ENCODE measurements at regions not wholly inside any gene's neighbourhood (a gene's known extent, or its start where the extent isn't known, plus 50 kb on each side); places are given as distances from the start of the nearest gene placed in this dataset.

GRCh38 chr13:74625541-74625940, 491.3 kb upstream of the KLF12 start:
- 63% methylated on average over 1 of the region's 1 CpG for WGBS (ENCODE audit: low lambda C conversion rate, missing lambda C conversion rate)
- no peak overlapping the region for H3K27ac ChIP-seq

GRCh38 chr13:74623761-74624160, 489.6 kb upstream of the KLF12 start:
- no peak overlapping the region for H3K27ac ChIP-seq
- TF ChIP-seq CTCF (IDR thresholded peaks at IDR 0.05; ENCODE audit: poor library complexity) (no peak), EZH2 (IDR thresholded peaks at IDR 0.05; ENCODE audit: borderline replicate concordance) (no peak), EZH2phosphoT487 (IDR thresholded peaks at IDR 0.05; ENCODE audit: low read depth, severe bottlenecking, unreplicated experiment) (no peak)
- H3K4me3 ChIP-seq = no peak overlapping the region
- H3K36me3 ChIP-seq (replicated peaks; ENCODE audit: insufficient read depth, low read depth) = no peaks in the 10 kb centered on the region
- no peak overlapping the region for H3K4me2 ChIP-seq
- no peaks in the 10 kb centered on the region for H3K79me2 ChIP-seq
- no peak for DNase-seq (ENCODE audit: low spot score)
- WGBS (ENCODE audit: low lambda C conversion rate, missing lambda C conversion rate) = 74% methylated on average over 1 of the region's 1 CpG
- H4K20me1 ChIP-seq (ENCODE audit: insufficient read depth, poor library complexity, severe bottlenecking) = no peaks in the 10 kb centered on the region
- no peaks in the 10 kb centered on the region for H3K27me3 ChIP-seq
- H3K9me3 ChIP-seq (ENCODE audit: low read depth) = no peaks in the 10 kb centered on the region
- H2AFZ ChIP-seq = no peak overlapping the region
- no peaks in the 10 kb centered on the region for H3K9me2 ChIP-seq (replicated peaks; ENCODE audit: insufficient read depth)
- H3K4me1 ChIP-seq (ENCODE audit: insufficient read depth) = no peaks in the 10 kb centered on the region

More at GRCh38 chr13:74625541-74625940, 491.3 kb upstream of the KLF12 start:
- no peak overlapping the region for H2AFZ ChIP-seq
- H3K27me3 ChIP-seq = no peaks in the 10 kb centered on the region
- H3K79me2 ChIP-seq = no peaks in the 10 kb centered on the region
- no peak overlapping the region for H3K4me3 ChIP-seq
- H3K4me2 ChIP-seq = no peak overlapping the region
- no peaks in the 10 kb centered on the region for H4K20me1 ChIP-seq (ENCODE audit: insufficient read depth, poor library complexity, severe bottlenecking)
- H3K36me3 ChIP-seq (replicated peaks; ENCODE audit: insufficient read depth, low read depth) = no peaks in the 10 kb centered on the region
- no peaks in the 10 kb centered on the region for H3K9me2 ChIP-seq (replicated peaks; ENCODE audit: insufficient read depth)
- H3K9me3 ChIP-seq (ENCODE audit: low read depth) = no peaks in the 10 kb centered on the region
- TF ChIP-seq EZH2 (IDR thresholded peaks at IDR 0.05; ENCODE audit: borderline replicate concordance) (no peak), EZH2phosphoT487 (IDR thresholded peaks at IDR 0.05; ENCODE audit: low read depth, severe bottlenecking, unreplicated experiment) (no peak), CTCF (IDR thresholded peaks at IDR 0.05; ENCODE audit: poor library complexity) (no peak)
- no peaks in the 10 kb centered on the region for H3K4me1 ChIP-seq (ENCODE audit: insufficient read depth)
- no peak for DNase-seq (ENCODE audit: low spot score)

DNA sequence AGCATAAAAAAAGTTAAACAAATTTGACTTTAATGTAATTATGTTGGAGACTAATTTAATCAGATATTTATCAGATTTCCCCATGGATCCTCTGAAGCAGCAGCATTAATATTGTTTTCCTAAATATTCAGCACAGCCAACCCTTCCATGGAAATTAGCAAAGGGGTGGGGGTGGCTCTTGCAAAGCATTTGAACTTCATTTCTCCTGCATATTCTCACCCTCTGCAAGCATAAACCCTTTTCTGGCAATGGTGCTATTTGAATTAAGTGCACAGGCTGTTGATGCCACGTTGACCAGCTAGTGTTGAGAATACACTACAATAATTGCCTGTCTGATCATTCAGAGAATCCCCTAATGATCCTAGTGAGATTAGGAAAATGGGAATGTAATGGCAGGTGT, 488.1 kb upstream of the KLF12 start:
- no peak overlapping the region for H3K4me2 ChIP-seq
- H3K4me3 ChIP-seq = no peak overlapping the region
- H3K4me1 ChIP-seq (ENCODE audit: insufficient read depth) = no peaks in the 10 kb centered on the region
- H3K9me2 ChIP-seq (replicated peaks; ENCODE audit: insufficient read depth) = no peaks in the 10 kb centered on the region
- H3K79me2 ChIP-seq = no peaks in the 10 kb centered on the region
- H3K9me3 ChIP-seq (ENCODE audit: low read depth) = no peaks in the 10 kb centered on the region
- no peak overlapping the region for H2AFZ ChIP-seq
- no peaks in the 10 kb centered on the region for H3K27me3 ChIP-seq
- no peak overlapping the region for H3K27ac ChIP-seq
- TF ChIP-seq EZH2phosphoT487 (IDR thresholded peaks at IDR 0.05; ENCODE audit: low read depth, severe bottlenecking, unreplicated experiment) = no peak
- no peak for TF ChIP-seq CTCF (IDR thresholded peaks at IDR 0.05; ENCODE audit: poor library complexity)
- no peak for TF ChIP-seq EZH2 (IDR thresholded peaks at IDR 0.05; ENCODE audit: borderline replicate concordance)
- no peaks in the 10 kb centered on the region for H3K36me3 ChIP-seq (replicated peaks; ENCODE audit: insufficient read depth, low read depth)
- no peaks in the 10 kb centered on the region for H4K20me1 ChIP-seq (ENCODE audit: insufficient read depth, poor library complexity, severe bottlenecking)
- 83% methylated on average over 1 of the region's 1 CpG for WGBS (ENCODE audit: low lambda C conversion rate, missing lambda C conversion rate)
- no peak for DNase-seq (ENCODE audit: low spot score)

GRCh38 chr13:74620711-74621110, 486.5 kb upstream of the KLF12 start:
- H3K27me3 ChIP-seq = no peaks in the 10 kb centered on the region

More at GRCh38 chr13:74620711-74621110, 486.5 kb upstream of the KLF12 start:
- H3K4me1 ChIP-seq (ENCODE audit: insufficient read depth) = no peaks in the 10 kb centered on the region
- no peak overlapping the region for H2AFZ ChIP-seq
- H3K9me2 ChIP-seq (replicated peaks; ENCODE audit: insufficient read depth) = no peaks in the 10 kb centered on the region
- no peak overlapping the region for H3K4me3 ChIP-seq
- 50% methylated on average over 2 of the region's 2 CpGs for WGBS (ENCODE audit: low lambda C conversion rate, missing lambda C conversion rate)
- no peak overlapping the region for H3K27ac ChIP-seq
- H3K36me3 ChIP-seq (replicated peaks; ENCODE audit: insufficient read depth, low read depth) = no peaks in the 10 kb centered on the region
- H4K20me1 ChIP-seq (ENCODE audit: insufficient read depth, poor library complexity, severe bottlenecking) = no peaks in the 10 kb centered on the region
- no peaks in the 10 kb centered on the region for H3K9me3 ChIP-seq (ENCODE audit: low read depth)
- no peak overlapping the region for H3K4me2 ChIP-seq
- no peaks in the 10 kb centered on the region for H3K79me2 ChIP-seq
- DNase-seq (ENCODE audit: low spot score) = no peak
- TF ChIP-seq CTCF (IDR thresholded peaks at IDR 0.05; ENCODE audit: poor library complexity) = no peak
- TF ChIP-seq EZH2 (IDR thresholded peaks at IDR 0.05; ENCODE audit: borderline replicate concordance) = no peak
- no peak for TF ChIP-seq EZH2phosphoT487 (IDR thresholded peaks at IDR 0.05; ENCODE audit: low read depth, severe bottlenecking, unreplicated experiment)
